ENCODE measurements at regions not wholly inside any gene's neighbourhood (a gene's known extent, or its start where the extent isn't known, plus 50 kb on each side); places are given as distances from the start of the nearest gene placed in this dataset.

GRCh38 chr4:4697584-4697983 is 155.7 kb upstream of the STX18 start:
- TF ChIP-seq PRDM10 (tag by site-specific recombination; IDR thresholded peaks at IDR 0.05) (no peak), ZNF292 (tag by site-specific recombination; IDR thresholded peaks at IDR 0.05; ENCODE audit: borderline replicate concordance, low read depth) (no peak), ATF2 (tag by site-specific recombination; IDR thresholded peaks at IDR 0.05; ENCODE audit: low read depth) (no peak), SETDB1 (IDR thresholded peaks at IDR 0.05; ENCODE audit: insufficient read length, low read length) (no peak), ZNF76 (tag by site-specific recombination; IDR thresholded peaks at IDR 0.05; ENCODE audit: borderline replicate concordance, low read depth) (no peak), ZNF398 (tag by site-specific recombination; IDR thresholded peaks at IDR 0.05) (no peak)

Measured in HEK293 (cell line).